Endometrium (tissue), 2 donors: ENCODE measurements at regions not wholly inside any gene's neighbourhood (a gene's known extent, or its start where the extent isn't known, plus 50 kb on each side); places are given as distances from the start of the nearest gene placed in this dataset.

Experiments used
- FAIRE-seq: peaks from 2 replicates; lab custom pipeline; 2012; peaks lifted over from hg19 to GRCh38; lab: Jason Lieb, UNC
- donor health status: control.
- donor health status: control.

DNA sequence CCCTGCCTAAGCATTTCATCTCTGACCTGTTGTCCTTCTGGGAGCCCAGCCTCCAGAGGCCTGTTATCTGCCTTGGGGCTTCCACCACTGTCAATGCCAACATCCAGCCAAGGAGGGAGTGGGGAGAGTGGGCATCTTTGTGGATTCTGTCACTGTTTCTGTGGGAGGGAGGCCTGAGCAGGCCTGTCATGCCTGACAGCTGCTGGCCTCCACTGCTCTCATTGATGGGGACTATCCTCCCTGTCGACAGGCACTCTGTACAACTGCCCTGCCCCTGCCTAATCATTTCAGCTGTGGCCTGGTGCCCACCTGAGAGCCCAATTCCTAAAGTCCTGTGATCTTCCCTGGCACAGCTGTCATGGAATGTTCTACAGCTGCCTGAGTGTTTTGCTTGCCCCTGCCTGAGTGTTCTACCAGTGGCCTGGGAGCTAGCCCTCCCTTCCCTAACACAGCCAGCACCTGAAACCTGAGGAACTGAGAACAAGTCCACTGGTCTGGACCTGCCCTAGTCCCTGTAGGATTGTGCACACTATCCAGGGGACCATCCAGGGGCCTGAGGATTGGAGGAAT is 145.3 kb downstream of the FAM83B start:
- FAIRE-seq, result no peak

DNA sequence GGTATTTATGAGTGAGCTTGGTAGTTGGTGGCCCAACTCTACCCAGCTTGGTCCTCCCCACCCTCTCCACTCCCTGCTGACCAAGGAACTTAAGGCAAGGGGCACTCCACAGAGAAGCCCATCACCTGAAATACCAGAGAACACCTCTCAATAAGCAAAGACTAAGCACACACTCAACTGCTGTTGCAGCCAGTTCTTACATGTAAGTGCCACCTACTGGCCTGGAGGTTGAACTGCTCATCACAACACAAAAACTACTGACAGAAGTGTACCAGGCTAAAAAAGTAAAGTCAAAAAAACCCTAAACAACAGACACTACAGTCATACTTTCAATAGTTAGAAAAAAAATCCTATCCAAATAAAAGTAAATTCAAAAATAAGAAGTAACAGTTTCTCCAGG is 146.2 kb downstream of the FAM83B start:
- FAIRE-seq, result no peak

DNA sequence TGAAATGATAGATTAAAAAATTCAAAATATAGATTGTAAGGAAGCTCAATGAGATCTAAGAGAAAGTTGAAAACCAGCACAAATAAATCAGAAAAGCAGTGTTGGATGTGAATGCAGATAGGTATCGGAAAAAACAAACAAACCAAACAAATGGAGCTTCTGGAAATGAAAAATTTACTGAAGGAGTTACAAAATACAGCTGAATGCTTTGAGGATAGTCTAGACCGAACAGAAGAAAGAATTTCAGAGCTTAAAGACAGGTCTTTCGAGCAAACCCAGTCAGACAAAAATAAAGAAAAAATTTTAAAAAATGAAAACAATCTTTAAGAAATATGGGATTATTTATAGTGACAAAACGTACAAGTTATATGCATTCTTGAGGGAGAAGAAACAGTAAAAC is 146.7 kb downstream of the FAM83B start:
- no peak for FAIRE-seq

DNA sequence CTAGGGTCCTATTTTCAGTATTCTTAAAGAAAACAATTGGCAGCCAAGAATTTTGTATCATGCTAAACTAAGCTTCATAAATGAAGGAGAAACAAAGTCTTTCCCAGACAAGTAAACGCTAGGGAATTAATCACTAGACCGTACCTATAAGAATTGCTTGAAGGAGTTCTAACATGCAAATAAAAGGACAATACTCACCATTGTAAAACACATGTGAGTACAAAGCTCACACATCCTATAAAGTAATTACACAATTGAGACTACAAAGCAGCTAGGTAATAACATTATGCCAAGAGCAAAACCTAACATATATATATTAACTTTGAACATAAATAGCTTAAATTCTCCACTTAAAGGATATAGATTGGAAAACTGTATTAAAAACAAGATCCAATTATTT is 147.4 kb downstream of the FAM83B start:
- no peak for FAIRE-seq

DNA sequence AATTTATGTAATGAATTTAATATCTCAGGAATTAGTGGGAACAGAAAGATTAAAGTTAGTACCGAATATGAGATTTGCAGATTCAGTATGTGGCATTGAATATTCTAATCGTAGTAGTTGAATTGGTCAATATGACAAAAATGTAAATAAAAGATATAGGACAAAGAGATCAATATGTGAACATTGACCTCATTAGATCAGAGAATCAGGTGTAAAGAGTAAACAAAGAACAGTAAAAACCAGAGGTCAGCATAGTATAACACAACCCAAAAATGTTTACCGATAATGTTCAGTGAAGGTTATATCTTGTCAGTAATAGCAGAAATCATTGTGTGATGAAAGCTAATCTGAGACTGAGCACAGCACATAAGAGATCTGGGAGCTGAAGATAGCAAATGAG is 152.0 kb downstream of the FAM83B start:
- no peak for FAIRE-seq

DNA sequence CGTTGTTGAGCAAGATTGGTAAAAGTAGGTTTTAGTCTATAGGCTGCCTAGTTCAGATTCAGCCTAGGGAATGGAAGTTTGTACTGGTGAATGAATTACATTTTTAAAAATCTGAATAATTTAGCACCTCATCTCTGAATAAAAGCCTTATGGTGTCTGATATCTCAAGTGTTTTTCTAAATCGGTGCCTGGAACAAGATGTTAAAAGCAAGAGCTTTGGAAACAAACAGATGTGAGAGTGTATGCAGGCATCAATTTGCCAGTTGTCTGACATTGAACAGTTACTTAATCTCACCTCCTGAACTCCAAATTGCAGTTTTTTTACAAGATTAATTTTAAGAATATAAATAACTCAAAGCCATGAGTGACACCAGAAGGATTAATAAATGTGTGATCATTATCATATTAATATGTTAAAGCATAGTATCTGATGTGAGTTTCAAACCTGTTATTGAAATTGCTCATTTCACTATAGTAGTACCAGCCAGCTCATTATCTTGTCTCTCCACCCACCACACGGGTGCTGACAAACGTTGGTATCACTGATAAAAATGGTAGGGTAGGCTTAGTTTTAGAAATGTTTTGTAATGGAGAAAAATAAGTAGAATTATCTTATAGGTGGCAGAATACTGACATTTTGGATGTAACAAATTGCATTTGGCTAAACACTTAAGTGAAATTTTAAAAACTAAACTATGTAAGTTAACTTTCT is 157.3 kb downstream of the FAM83B start:
- FAIRE-seq, result no peak

DNA sequence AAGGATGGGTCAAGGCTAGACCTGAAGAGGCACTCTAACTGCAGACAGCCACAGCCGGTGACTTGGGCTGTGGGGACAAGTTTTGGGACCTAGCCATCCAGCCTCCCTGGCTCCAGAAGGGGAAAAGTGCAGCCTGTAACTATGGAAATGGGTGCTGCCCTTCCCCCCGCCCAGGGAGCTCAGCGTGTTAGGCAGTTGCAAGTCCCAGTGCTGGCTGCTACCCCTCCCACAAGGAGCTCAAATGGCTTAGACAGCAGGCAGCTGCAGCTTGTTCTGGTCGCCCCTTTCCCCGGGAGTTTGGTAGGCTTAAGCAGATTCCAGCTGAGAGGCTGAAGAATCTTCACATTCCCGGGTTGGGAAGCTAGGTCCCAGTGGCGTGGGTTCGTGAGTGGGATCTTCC is 162.6 kb downstream of the FAM83B start:
- no peak for FAIRE-seq

DNA sequence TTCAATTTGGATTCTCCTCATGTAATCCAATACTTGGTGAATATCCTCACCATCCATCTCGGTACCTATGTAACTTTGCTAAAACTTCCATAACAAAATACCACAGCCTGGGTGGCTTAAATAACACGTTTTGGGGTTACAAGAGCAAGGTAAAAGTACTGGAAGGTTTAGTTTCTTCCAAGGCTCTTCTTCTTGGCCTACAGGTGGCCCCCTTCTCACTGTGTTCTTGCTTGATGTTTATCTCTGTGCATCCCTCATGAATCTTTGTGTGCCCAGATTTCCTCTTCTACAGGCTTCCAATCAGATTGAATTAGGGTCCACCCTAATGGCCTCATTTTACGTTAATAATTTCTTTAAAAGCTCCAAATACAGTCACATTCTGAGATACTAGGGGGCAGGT is 163.3 kb upstream of the HCRTR2 start:
- no peak for FAIRE-seq

DNA sequence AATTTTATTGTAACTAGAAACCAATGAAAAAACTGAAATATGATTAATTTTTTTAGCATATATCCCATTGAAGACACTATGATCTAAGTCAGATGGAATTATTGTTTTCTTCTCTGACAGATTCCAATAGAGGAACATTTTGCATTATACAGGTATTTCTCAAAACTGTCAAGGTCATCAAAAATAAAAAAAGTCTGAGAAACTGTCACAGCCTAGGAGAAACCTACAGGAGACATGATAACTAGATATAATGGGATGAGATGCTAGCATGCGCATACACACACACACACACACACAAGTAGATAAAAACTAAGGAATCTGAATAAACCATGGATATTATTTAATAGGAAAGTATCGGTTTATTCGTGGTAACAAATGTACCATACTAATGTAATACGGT is 161.9 kb upstream of the HCRTR2 start:
- no peak for FAIRE-seq

DNA sequence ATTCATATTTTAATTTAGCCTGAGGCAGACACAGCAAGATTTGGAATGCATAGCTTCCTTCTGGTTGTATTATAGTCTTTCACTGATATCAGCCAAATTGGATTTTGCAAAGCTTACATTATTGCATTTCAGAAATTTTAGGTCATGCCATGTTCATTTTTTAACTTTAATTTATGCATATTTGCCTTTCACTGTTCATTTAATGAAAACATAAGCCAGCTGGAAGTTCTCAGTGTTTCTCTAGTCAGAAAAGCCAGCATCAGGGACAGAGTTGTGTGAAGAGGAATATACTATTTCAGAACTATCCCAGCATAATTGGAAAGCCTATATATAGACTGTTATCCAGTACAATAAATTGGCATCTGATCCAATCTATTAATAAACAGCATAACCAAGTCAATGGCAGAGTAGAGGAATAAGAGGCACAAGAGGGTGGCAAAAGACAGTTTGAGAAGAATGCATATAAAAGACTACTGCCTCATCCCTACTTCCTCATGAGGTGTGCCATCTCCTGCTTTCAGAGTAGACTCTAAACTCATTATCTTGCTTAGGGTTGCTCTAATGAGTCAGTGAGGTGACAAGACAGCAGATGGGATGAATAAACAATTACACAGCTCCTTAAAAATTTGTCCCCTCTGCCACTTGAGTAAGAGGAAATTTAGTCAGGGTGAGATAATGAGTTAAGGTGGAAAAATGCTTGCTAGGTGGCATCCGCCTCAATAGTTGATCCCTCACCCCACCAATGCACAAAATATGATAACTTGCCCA is 159.8 kb upstream of the HCRTR2 start:
- FAIRE-seq, result no peak

DNA sequence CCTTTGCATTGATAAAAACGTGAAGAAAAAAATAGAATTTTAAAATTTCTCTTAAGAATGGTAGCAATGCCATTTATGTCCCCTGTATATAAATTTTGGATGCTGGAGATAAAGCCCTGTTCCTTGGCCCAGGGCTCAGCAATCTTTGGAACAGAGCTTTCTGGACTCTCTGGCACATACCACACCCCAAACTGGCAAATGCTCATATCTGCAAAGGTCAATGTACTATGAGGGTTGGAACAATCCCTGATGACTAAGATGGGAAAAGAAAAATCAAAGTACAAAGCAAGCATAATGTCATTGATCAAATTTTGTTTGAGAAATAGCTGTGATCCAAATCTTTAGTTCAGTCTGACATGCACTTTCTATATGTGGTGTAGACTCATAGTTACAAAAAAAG is 158.1 kb upstream of the HCRTR2 start:
- FAIRE-seq, result no peak

DNA sequence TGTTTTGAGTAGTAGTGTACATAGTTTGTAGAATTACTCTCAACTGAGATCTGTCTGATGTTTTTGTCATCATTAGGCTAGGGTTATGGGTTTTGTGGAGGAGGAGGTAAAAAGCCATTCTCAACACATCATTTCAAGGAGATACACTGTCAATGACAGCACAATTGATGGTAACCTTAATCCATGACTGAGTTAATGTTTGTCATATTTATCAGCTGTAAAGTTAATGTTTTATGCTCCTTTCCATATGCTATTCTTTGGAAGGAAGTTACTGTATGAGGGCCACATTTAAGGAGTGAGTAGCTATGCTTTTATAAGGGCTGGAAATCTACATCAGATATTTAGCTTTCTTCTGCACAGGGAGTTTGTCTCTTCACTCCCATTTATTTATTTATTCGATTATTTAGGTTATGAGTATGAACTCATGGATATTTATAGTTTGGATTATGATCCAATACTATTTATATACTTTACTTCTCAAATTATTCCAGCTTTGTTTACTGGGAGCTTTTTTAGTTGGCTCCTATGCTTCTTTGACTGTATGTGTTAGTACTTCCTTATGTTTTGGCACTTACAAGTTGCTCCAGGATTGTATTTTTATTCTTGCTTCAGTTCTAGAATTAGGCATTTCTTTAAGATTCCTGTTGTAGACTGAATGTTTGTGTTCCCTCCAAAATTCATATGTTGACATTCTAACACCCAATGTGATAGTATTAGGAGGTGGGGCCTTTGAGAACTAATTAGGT is 156.6 kb upstream of the HCRTR2 start:
- FAIRE-seq, result no peak

DNA sequence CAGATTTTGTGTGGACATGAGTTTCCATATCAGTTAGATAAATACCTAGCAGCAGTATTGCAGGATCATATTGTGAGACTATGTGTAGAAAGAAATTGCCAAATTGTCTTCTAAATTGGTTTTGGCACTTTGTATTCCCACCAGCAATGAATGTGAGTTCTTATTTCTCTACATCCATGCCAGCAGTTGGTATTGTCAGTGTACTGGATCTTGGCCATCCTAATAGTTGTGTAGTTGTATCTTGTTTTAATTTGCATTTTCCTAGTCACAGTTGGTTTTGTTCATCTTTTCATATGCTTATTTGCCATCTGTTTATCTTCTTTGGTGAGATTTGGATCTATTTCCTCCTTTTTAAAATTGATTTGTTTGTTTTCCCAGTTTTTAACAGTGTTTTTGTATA is 154.7 kb upstream of the HCRTR2 start:
- FAIRE-seq, result no peak

DNA sequence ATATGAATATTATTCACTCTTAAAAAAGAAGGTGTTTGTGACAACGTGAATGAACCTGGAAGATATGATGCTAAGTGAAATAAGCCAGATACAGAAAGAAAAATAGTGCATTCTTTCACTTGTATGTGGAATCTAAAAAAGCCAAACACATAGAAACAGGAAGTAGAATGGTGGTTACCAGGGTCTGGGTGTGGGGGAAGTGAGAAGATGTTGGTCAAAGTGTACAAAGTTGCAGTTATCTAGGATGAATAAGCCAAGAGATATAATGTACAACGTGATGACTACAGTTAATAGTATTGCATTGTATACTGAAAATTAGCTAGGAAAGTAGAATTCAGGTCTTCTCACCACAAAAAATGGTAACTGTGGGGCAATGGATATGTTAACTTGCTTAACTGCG is 151.1 kb upstream of the HCRTR2 start:
- no peak for FAIRE-seq

DNA sequence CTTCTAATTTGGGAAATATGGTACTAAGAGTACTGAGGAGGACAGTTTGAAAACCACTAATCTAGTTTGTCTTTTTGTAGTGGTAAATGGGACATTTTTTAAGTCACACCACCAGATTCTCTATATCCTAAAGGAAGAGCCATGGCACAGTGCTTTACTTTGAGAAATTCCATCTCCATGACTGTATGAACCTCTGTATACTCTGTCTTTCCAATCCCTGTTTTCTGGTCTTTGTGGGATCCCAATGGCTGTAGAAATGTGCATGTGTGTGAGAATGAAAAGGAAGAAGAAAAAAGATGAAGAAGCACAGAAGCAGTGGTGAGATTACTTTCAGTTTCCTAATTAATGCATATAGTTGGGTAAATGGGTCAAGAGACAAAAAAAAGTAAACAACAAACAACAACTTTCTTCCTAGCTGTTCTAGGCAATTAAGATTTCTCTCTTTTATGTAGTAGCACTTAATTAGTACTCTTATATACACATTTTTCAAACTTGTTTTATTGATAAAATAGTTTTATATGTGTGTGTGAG is 141.2 kb upstream of the HCRTR2 start:
- no peak for FAIRE-seq

DNA sequence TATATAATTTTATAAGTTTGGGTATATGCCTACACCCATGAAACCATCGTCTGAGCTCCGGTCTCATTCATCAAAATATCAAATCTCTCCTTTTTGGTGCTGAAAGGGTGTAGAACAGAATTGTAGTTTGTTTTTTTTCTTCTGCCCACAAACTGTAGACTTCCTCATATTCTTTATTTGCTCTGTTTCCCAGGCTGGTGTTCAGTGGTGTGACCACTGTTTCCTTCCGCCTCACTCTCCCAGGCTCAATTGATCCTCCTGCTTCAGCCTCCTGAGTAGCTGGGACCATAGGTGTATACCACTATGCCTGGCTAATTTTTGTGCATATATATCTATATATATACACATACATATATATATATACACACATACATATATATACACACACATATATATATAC is 139.6 kb upstream of the HCRTR2 start:
- no peak for FAIRE-seq

DNA sequence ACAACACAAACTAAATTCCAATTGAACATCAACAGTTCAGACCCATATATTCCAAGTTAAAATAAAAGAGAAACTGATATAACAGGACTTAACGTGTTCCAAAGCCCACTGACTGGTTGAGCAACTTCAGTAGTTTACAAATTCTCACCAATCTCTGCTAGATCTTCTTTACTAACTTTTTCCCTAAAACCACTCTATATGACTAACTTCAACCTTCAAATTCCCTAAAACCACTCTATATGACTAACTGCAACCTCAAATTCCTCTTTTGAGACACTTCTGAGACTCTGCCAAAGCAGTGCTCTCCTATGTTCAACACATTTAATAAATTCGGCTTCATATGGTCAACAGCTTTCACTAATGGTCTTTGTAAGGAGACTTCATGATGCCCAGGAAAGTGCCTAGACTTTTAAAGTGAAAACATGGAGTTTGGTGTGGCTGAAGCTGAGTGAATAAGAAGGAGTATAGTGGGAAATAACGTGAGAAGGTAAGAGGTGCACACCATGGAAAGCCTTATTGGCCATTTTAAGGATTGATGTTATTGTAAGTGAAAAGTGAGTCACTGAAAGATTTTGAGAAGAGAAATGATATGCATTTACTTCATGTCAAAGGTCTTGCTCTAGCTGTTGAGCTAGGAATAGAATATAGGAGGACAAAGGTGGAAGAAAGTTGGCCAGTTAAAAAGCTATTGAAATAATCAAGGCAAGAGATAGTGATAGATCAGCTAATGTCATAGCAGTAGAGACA is 134.0 kb upstream of the HCRTR2 start:
- FAIRE-seq, result no peak

DNA sequence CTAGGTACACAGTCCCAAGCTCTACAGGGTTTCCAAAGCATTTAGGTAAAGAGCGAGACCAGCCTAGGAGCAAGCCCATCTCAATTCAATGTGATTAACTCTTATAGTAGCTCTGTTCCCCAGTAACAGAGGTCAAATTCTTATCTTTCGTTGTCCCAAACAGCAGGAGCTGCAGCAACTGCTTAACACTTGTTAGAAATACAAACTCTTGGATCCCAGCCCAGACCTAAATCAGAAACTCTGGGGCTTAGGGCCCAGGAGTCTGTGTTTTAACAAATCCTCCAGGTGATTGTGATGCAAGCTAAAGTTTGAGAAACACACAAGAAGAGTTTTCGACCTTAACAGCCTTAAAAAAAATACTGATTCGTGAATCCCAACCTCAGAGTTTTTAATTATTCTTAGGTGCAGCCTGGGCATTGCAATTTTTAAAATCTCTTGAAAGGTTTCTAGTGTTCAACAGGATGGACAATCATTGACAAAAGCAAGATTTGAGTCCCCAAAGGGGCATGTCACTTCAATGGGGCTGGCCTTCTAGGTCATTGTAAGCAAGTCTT is 127.4 kb upstream of the HCRTR2 start:
- FAIRE-seq, result no peak

DNA sequence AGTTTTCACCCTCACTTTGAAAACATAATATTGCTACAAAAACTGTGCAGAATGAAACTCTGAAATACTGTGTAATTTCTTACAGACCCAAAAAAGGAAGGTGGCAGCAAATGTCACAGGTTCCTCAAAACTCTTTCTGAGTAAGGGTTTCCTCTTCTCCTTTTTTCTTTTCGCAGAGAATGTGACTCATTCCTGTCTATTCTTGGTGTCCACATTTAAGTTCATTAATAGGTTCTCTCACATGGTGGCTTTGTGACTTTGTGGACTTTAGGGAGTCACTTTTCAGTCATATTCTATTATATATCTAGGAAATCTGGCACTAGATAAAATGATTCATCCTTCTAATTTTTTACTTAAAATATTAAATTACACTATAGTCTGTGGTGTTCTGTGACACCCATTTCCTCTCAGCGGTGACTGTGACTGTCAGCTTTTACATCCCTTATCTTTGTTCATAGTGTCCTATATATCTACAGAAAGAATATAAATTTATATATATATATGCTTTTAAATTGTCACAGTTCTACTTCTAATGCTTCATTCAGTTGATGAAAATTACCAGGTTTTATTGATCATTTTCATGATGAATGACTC is 126.8 kb upstream of the HCRTR2 start:
- no peak for FAIRE-seq

DNA sequence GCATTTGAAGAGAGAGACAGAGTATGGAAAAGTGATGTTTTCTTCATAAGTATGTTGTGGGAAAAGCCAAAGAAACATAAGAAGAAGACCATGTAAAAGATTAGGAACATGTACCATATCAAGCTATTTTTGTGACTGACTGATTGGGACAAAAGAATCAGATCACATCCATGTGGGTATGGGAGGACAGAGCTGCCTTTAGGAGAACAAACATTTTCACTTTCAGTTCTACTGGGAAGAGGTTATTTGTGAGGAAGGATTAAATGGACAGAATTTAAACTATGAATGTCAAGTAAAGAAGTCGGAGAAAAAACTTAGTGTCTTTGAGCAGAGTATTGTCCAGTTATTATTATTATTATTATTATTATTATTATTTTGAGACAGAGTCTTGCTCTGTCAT is 124.4 kb upstream of the HCRTR2 start:
- no peak for FAIRE-seq

DNA sequence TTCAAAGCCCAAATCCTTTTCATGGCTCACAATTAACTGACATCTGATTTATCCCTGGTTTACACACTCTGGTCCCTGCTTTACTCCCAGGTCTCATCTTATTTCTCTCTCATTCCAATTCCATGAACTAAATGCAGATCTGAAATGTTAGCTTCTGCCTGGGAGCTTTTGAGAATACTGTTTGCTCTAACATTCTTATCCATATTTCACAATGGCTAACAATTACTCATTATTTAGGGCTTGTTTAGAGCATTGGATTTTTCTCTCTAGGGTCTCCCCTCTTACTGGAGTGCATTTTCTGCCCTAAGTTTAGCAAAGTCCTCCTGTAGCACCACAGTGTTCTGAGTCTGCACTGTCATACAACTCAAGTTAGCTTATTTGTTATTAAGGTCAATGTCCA is 121.5 kb upstream of the HCRTR2 start:
- FAIRE-seq, result no peak
